ENCODE measurements at regions not wholly inside any gene's neighbourhood (a gene's known extent, or its start where the extent isn't known, plus 50 kb on each side); places are given as distances from the start of the nearest gene placed in this dataset.

- DNase-seq = no peak
Observed at GRCh38 chr18:72058851-72059250, 485.3 kb downstream of the CBLN2 start.

- no peak for DNase-seq
Observed at GRCh38 chr18:72056171-72056570, 488.0 kb downstream of the CBLN2 start.

- no peak for DNase-seq
Observed at GRCh38 chr18:72041313-72042032, 502.7 kb downstream of the CBLN2 start.

- no peak for DNase-seq
Observed at GRCh38 chr18:72013427-72013850, 530.7 kb downstream of the CBLN2 start.

GRCh38 chr18:71998547-71999097 is 545.5 kb downstream of the CBLN2 start:
- no peak for DNase-seq

GRCh38 chr18:71995904-71996465 is 548.2 kb downstream of the CBLN2 start:
- DNase-seq = no peak

GRCh38 chr18:71994273-71994672 is 549.9 kb downstream of the CBLN2 start:
- no peak for DNase-seq

GRCh38 chr18:71989616-71990015 is 554.5 kb downstream of the CBLN2 start:
- no peak for DNase-seq

- DNase-seq = no peak
Observed at GRCh38 chr18:71986351-71987050, 557.6 kb downstream of the CBLN2 start.

- no peak for DNase-seq
Observed at GRCh38 chr18:71976744-71977143, 567.4 kb downstream of the CBLN2 start.

GRCh38 chr18:71966791-71967190 is 577.4 kb downstream of the CBLN2 start:
- DNase-seq = no peak

- no peak for DNase-seq
Observed at GRCh38 chr18:71958605-71959004, 585.5 kb downstream of the CBLN2 start.

- DNase-seq = no peak
Observed at GRCh38 chr18:71951001-71951400, 593.1 kb downstream of the CBLN2 start.

- no peak for DNase-seq
Observed at GRCh38 chr18:71942433-71942832, 601.7 kb downstream of the CBLN2 start.

- DNase-seq = no peak
Observed at GRCh38 chr18:71939483-71939882, 604.7 kb downstream of the CBLN2 start.

GRCh38 chr18:71936744-71937143 is 607.4 kb downstream of the CBLN2 start:
- DNase-seq = no peak

GRCh38 chr18:71919211-71919610 is 624.9 kb downstream of the CBLN2 start:
- DNase-seq = no peak

GRCh38 chr18:71913641-71914040 is 630.5 kb downstream of the CBLN2 start:
- no peak for DNase-seq

- DNase-seq = no peak
Observed at GRCh38 chr18:71902482-71902881, 641.7 kb downstream of the CBLN2 start.

- DNase-seq = no peak
Observed at GRCh38 chr18:71899707-71900472, 644.3 kb downstream of the CBLN2 start.

GRCh38 chr18:71899183-71899582 is 645.0 kb downstream of the CBLN2 start:
- DNase-seq = no peak

GRCh38 chr18:71887509-71887908 is 656.6 kb downstream of the CBLN2 start:
- no peak for DNase-seq

- no peak for DNase-seq
Observed at GRCh38 chr18:71878226-71878625, 665.9 kb downstream of the CBLN2 start.

Measured in NK-92 treated with Interleukin-12 subunit alpha and Interleukin-12 subunit beta, amount 100 ng/mL, for 24 hours (cell line).